ENCODE measurements at regions not wholly inside any gene's neighbourhood (a gene's known extent, or its start where the extent isn't known, plus 50 kb on each side); places are given as distances from the start of the nearest gene placed in this dataset.

- H3K27me3 ChIP-seq (ENCODE audit: insufficient read depth, low read length) = no peaks in the 10 kb centered on the region
- no peak overlapping the region for H2BK20ac ChIP-seq (ENCODE audit: low read depth, low read length, poor library complexity, severe bottlenecking)
- no peaks in the 10 kb centered on the region for H3K9me3 Mint-ChIP-seq
- no peak overlapping the region for H4K5ac ChIP-seq (ENCODE audit: insufficient read length, low read depth, low read length)
- no peak overlapping the region for H4K91ac ChIP-seq (ENCODE audit: insufficient read length, low read depth, low read length)
- no peak overlapping the region for H2BK12ac ChIP-seq (ENCODE audit: insufficient read length, low read depth, low read length)
- H3K36me3 Mint-ChIP-seq (ENCODE audit: insufficient read depth in 1 of 3, low read depth in 3 of 3) = no peaks in the 10 kb centered on the region
- H3K18ac ChIP-seq (ENCODE audit: insufficient read length, low read depth, low read length) = no peak overlapping the region
- no peak overlapping the region for H2BK120ac ChIP-seq (ENCODE audit: low read depth, low read length, poor library complexity, severe bottlenecking)
- no peak overlapping the region for H4K8ac ChIP-seq (replicated peaks; ENCODE audit: insufficient read length, low read depth, low read length)
- no peak overlapping the region for H3K4ac ChIP-seq (ENCODE audit: low read depth, low read length)
- H3K27ac Mint-ChIP-seq = no peak overlapping the region
- H3K4me1 ChIP-seq (ENCODE audit: insufficient read depth, low read length) = peaks cover 2% of the 10 kb centered on the region; the same call in 1 of the 2 replicates
- H3K27ac ChIP-seq (ENCODE audit: insufficient read length, low read depth, low read length) = no peak overlapping the region
- no peak overlapping the region for H2BK5ac ChIP-seq (ENCODE audit: insufficient read length, low read length)
- no peaks in the 10 kb centered on the region for H3K23me2 ChIP-seq (ENCODE audit: insufficient read length, low read depth, low read length, poor library complexity, severe bottlenecking)
- no peaks in the 10 kb centered on the region for H3K9me3 ChIP-seq (ENCODE audit: control insufficient read depth, low read depth, low read length)
- H2AFZ ChIP-seq (ENCODE audit: low read length) = no peak overlapping the region
- no peak overlapping the region for H2AK5ac ChIP-seq (ENCODE audit: insufficient read length, low read length)
- H3K4me2 ChIP-seq (ENCODE audit: insufficient read depth, insufficient read length, low read length) = no peak overlapping the region
- no peak overlapping the region for H3T11ph ChIP-seq (ENCODE audit: low read length)
- DNase-seq = no peak
- H4K20me1 ChIP-seq (ENCODE audit: control insufficient read depth, insufficient read depth, insufficient read length) = no peaks in the 10 kb centered on the region
- H3K23ac ChIP-seq (ENCODE audit: insufficient read length, low read depth, low read length) = no peak overlapping the region
- H3K9ac ChIP-seq (ENCODE audit: extremely low read depth, insufficient read length, low read length) = no peak overlapping the region
- no peak overlapping the region for H3K4me3 Mint-ChIP-seq
- no peak overlapping the region for H3K56ac ChIP-seq (ENCODE audit: insufficient read length, low read depth, low read length)
- H3K14ac ChIP-seq (ENCODE audit: insufficient read depth, low read length) = no peak overlapping the region
- no peaks in the 10 kb centered on the region for H3K79me1 ChIP-seq (ENCODE audit: insufficient read depth, low read depth, low read length, poor library complexity, severe bottlenecking)
- WGBS (ENCODE audit: extremely low coverage, insufficient read length, low lambda C conversion rate) = no CpG with 5 or more reads among the region's 2 CpGs
- peaks cover 10 to 11% of the 10 kb centered on the region in 2 experiments for H3K4me1 Mint-ChIP-seq
- no peak for TF ChIP-seq CTCF (conservative IDR thresholded peaks at IDR 0.05)
- no peaks in the 10 kb centered on the region; the same call in 1 of the 2 replicates for H3K27me3 Mint-ChIP-seq (ENCODE audit: low read depth)
- no peaks in the 10 kb centered on the region for H3K79me2 ChIP-seq (ENCODE audit: insufficient read depth, low read length)
- no peak overlapping the region for H2BK15ac ChIP-seq (ENCODE audit: low read depth, low read length)
Measured at GRCh38 chr2:220226076-220226475, 598.6 kb downstream of the SLC4A3 start.
